SK-N-SH treated with all-trans-retinoic acid at 6 μM for 48 hours (cell line): ENCODE measurements at regions not wholly inside any gene's neighbourhood (a gene's known extent, or its start where the extent isn't known, plus 50 kb on each side); places are given as distances from the start of the nearest gene placed in this dataset.

Experiments
- ATAC-seq: fragments of 200-7000 bp; cut with Tn5 transposase; 3 replicates; pipeline ENCODE4 v1.9.1; 2020; ENCODE audit warnings: mild to moderate bottlenecking, moderate library complexity
- ARNTL ChIP-seq: fragments of 450-650 bp; formaldehyde crosslinking; IDR thresholded peaks from 2 replicates; pipeline ENCODE4 v1.5.0; 2020; ENCODE audit warnings: low read depth, mild to moderate bottlenecking, moderate library complexity, borderline replicate concordance
- BACH2 ChIP-seq: fragments of 250-450 bp; sonication (Bioruptor Pico); IDR thresholded peaks from 2 replicates; pipeline ENCODE4 v1.9.0; 2021; ENCODE audit warnings: mild to moderate bottlenecking, borderline replicate concordance
- CREB5 ChIP-seq: fragments of 250-450 bp; sonication (Bioruptor Pico); IDR thresholded peaks from 2 replicates; pipeline ENCODE4 v1.5.1; 2020; ENCODE audit warnings: low read depth, mild to moderate bottlenecking, moderate library complexity
- CSDC2 ChIP-seq: fragments of 250-450 bp; sonication (Bioruptor Pico); IDR thresholded peaks from 2 replicates; pipeline ENCODE4 v1.5.0; 2020; ENCODE audit warnings: mild to moderate bottlenecking, moderate library complexity
- CSRNP3 ChIP-seq: fragments of 250-450 bp; sonication (Bioruptor Pico); IDR thresholded peaks from 2 replicates; pipeline ENCODE4 v1.5.1; 2021; ENCODE audit warnings: mild to moderate bottlenecking, moderate library complexity
- ESRRG ChIP-seq: fragments of 250-450 bp; sonication (Bioruptor Pico); IDR thresholded peaks from 2 replicates; pipeline ENCODE4 v1.6.1; 2021; ENCODE audit warnings: mild to moderate bottlenecking
- GLIS3 ChIP-seq: fragments of 250-450 bp; sonication (Bioruptor Pico); IDR thresholded peaks from 2 replicates; pipeline ENCODE4 v1.5.0; 2020; ENCODE audit warnings: mild to moderate bottlenecking, moderate library complexity
- ISL1 ChIP-seq: fragments of 250-450 bp; sonication (Bioruptor Pico); IDR thresholded peaks from 2 replicates; pipeline ENCODE4 v2.1.2; 2022; ENCODE audit warnings: mild to moderate bottlenecking, moderate library complexity
- OSR1 ChIP-seq: fragments of 250-450 bp; sonication (Bioruptor Pico); IDR thresholded peaks from 2 replicates; pipeline ENCODE4 v1.8.0; 2022; ENCODE audit warnings: moderate library complexity, mild to moderate bottlenecking, inconsistent platforms
- POU6F1 ChIP-seq: fragments of 250-450 bp; sonication (Bioruptor Pico); IDR thresholded peaks from 2 replicates; pipeline ENCODE4 v1.8.0; 2021; ENCODE audit warnings: low read depth, mild to moderate bottlenecking, moderate library complexity, borderline replicate concordance
- PPARA ChIP-seq: fragments of 250-450 bp; sonication (Bioruptor Pico); IDR thresholded peaks from 2 replicates; pipeline ENCODE4 v1.5.0; 2020; ENCODE audit warnings: mild to moderate bottlenecking, borderline replicate concordance
- SNAI2 ChIP-seq: fragments of 250-450 bp; sonication (Bioruptor Pico); IDR thresholded peaks from 2 replicates; pipeline ENCODE4 v1.5.0; 2020; ENCODE audit warnings: mild to moderate bottlenecking, moderate library complexity
- TCF4 ChIP-seq: fragments of 250-450 bp; sonication (Bioruptor Pico); IDR thresholded peaks from 2 replicates; pipeline ENCODE4 v1.8.0; 2021; ENCODE audit warnings: mild to moderate bottlenecking, moderate library complexity, borderline replicate concordance
- TOX ChIP-seq: fragments of 250-450 bp; sonication (Bioruptor Pico); IDR thresholded peaks from 2 replicates; pipeline ENCODE4 v1.8.0; 2021; ENCODE audit warnings: mild to moderate bottlenecking, moderate library complexity, borderline replicate concordance
- ZC3H10 ChIP-seq: fragments of 250-450 bp; sonication (Bioruptor Pico); IDR thresholded peaks from 2 replicates; pipeline ENCODE4 v1.5.1; 2021; ENCODE audit warnings: mild to moderate bottlenecking, moderate library complexity
- ZFP3 ChIP-seq: fragments of 250-450 bp; sonication (Bioruptor Pico); IDR thresholded peaks from 2 replicates; pipeline ENCODE4 v1.5.0; 2020; ENCODE audit warnings: mild to moderate bottlenecking, moderate library complexity
- ZFP30 ChIP-seq: fragments of 450-650 bp; formaldehyde crosslinking; IDR thresholded peaks from 2 replicates; pipeline ENCODE4 v1.5.0; 2022; ENCODE audit warnings: mild to moderate bottlenecking, moderate library complexity
- ZNF565 ChIP-seq: fragments of 450-650 bp; formaldehyde crosslinking; conservative IDR thresholded peaks from 2 replicates; pipeline ENCODE4 v1.5.0; 2020; ENCODE audit warnings: low read depth, mild to moderate bottlenecking, moderate library complexity
- ZNF70 ChIP-seq: fragments of 450-650 bp; formaldehyde crosslinking; IDR thresholded peaks from 2 replicates; pipeline ENCODE4 v1.5.0; 2020; ENCODE audit warnings: mild to moderate bottlenecking, moderate library complexity
- ZNF8 ChIP-seq: fragments of 450-650 bp; formaldehyde crosslinking; IDR thresholded peaks from 2 replicates; pipeline ENCODE4 v1.5.0; 2020; ENCODE audit warnings: mild to moderate bottlenecking, moderate library complexity
- TF ChIP-seq, protein P1 (sequence below): fragments of 250-450 bp; sonication (Bioruptor Pico); IDR thresholded peaks from 2 replicates; pipeline ENCODE4 v1.5.0; 2020; ENCODE audit warnings: mild to moderate bottlenecking, moderate library complexity

- TF ChIP-seq GLIS3 (no peak), ZNF565 (CRISPR knock-in tag) (no peak)
Observed at GRCh38 chr14:76322594-76323220, 53.2 kb upstream of the ESRRB start (continued).

GRCh38 chr14:76323331-76324050 lies 52.4 kb upstream of the ESRRB start:
- no peak for ATAC-seq
- no peak for TF ChIP-seq CSDC2 (CRISPR knock-in tag)
- no peak for TF ChIP-seq ZFP30 (CRISPR knock-in tag)
- no peak for TF ChIP-seq ZFP3 (CRISPR knock-in tag)
- TF ChIP-seq POU6F1: no peak
- TF ChIP-seq CREB5: no peak

- TF ChIP-seq ZC3H10 (no peak), ZNF8 (CRISPR knock-in tag) (no peak), ARNTL (CRISPR knock-in tag) (no peak), TCF4 (CRISPR knock-in tag) (no peak), OSR1 (no peak), ESRRG (CRISPR knock-in tag) (no peak), POU6F1 (no peak), ZFP3 (CRISPR knock-in tag) (no peak), TOX (CRISPR knock-in tag) (no peak), PPARA (no peak), ZFP30 (CRISPR knock-in tag) (no peak), ZNF70 (CRISPR knock-in tag) (no peak), BACH2 (no peak), ISL1 (CRISPR knock-in tag) (no peak), GLIS3 (no peak), CSRNP3 (CRISPR knock-in tag) (no peak), SNAI2 (no peak)
- TF ChIP-seq, protein P1, sequence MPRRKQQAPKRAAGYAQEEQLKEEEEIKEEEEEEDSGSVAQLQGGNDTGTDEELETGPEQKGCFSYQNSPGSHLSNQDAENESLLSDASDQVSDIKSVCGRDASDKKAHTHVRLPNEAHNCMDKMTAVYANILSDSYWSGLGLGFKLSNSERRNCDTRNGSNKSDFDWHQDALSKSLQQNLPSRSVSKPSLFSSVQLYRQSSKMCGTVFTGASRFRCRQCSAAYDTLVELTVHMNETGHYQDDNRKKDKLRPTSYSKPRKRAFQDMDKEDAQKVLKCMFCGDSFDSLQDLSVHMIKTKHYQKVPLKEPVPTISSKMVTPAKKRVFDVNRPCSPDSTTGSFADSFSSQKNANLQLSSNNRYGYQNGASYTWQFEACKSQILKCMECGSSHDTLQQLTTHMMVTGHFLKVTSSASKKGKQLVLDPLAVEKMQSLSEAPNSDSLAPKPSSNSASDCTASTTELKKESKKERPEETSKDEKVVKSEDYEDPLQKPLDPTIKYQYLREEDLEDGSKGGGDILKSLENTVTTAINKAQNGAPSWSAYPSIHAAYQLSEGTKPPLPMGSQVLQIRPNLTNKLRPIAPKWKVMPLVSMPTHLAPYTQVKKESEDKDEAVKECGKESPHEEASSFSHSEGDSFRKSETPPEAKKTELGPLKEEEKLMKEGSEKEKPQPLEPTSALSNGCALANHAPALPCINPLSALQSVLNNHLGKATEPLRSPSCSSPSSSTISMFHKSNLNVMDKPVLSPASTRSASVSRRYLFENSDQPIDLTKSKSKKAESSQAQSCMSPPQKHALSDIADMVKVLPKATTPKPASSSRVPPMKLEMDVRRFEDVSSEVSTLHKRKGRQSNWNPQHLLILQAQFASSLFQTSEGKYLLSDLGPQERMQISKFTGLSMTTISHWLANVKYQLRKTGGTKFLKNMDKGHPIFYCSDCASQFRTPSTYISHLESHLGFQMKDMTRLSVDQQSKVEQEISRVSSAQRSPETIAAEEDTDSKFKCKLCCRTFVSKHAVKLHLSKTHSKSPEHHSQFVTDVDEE (CRISPR knock-in tag): no peak
- no peak for ATAC-seq
Observed at GRCh38 chr14:76324133-76324532, 51.8 kb upstream of the ESRRB start.
